A673 (cell line): ENCODE measurements at regions not wholly inside any gene's neighbourhood (a gene's known extent, or its start where the extent isn't known, plus 50 kb on each side); places are given as distances from the start of the nearest gene placed in this dataset.

Experiments used
- EZH2 ChIP-seq: fragments of 200-600 bp; sonication (generic); IDR thresholded peaks from 2 replicates; pipeline ENCODE4 v1.6.1; 2017; ENCODE audit warnings: borderline replicate concordance, low read depth, mild to moderate bottlenecking, mixed read lengths, antibody characterized with exemption, low read length; ENCODE audit not compliant: poor library complexity, severe bottlenecking
- TF ChIP-seq, protein P1 (sequence below): fragments of 300-800, 200-600 bp; sonication (generic); conservative IDR thresholded peaks from 2 replicates; pipeline ENCODE4 v1.5.1; 2017; ENCODE audit warnings: low read depth, mild to moderate bottlenecking, antibody characterized with exemption, low read length, moderate library complexity, mixed read lengths

GRCh38 chr11:112637076-112637475 is 324.1 kb upstream of the NCAM1 start:
- TF ChIP-seq, protein P1, sequence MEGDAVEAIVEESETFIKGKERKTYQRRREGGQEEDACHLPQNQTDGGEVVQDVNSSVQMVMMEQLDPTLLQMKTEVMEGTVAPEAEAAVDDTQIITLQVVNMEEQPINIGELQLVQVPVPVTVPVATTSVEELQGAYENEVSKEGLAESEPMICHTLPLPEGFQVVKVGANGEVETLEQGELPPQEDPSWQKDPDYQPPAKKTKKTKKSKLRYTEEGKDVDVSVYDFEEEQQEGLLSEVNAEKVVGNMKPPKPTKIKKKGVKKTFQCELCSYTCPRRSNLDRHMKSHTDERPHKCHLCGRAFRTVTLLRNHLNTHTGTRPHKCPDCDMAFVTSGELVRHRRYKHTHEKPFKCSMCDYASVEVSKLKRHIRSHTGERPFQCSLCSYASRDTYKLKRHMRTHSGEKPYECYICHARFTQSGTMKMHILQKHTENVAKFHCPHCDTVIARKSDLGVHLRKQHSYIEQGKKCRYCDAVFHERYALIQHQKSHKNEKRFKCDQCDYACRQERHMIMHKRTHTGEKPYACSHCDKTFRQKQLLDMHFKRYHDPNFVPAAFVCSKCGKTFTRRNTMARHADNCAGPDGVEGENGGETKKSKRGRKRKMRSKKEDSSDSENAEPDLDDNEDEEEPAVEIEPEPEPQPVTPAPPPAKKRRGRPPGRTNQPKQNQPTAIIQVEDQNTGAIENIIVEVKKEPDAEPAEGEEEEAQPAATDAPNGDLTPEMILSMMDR: no peak
- TF ChIP-seq EZH2: no peak
